ENCODE measurements at regions not wholly inside any gene's neighbourhood (a gene's known extent, or its start where the extent isn't known, plus 50 kb on each side); places are given as distances from the start of the nearest gene placed in this dataset.

GRCh38 chr13:90355162-90355751 lies 992.2 kb upstream of the MIR17HG start:
- ATAC-seq (no peak), DNase-seq (no peak)
- H3F3A ChIP-seq (ENCODE audit: low read length, unreplicated experiment) = no peaks in the 10 kb centered on the region
- H3K79me2 ChIP-seq (ENCODE audit: low read length) = no peaks in the 10 kb centered on the region
- TF ChIP-seq EZH2phosphoT487 (IDR thresholded peaks at IDR 0.05; ENCODE audit: borderline replicate concordance, low read length) (no peak), CTCF (conservative IDR thresholded peaks at IDR 0.05; ENCODE audit: low read depth, low read length) (no peak), EZH2 (IDR thresholded peaks at IDR 0.05; ENCODE audit: low read length, unreplicated experiment) (no peak)
- no peak overlapping the region for H2AFZ ChIP-seq (ENCODE audit: low read length)
- no peaks in the 10 kb centered on the region for H3K36me3 ChIP-seq (ENCODE audit: low read depth, low read length)
- intact Hi-C loops (cut with micrococcal nuclease) = no loop called here
- H3K27me3 ChIP-seq (ENCODE audit: low read length) = no peaks in the 10 kb centered on the region
- H3K9me2 ChIP-seq (replicated peaks; ENCODE audit: low read length) = no peaks in the 10 kb centered on the region
- no TSS peak for BruUV-seq (replicated peaks)
- no peaks in the 10 kb centered on the region for H3K9me3 ChIP-seq (ENCODE audit: low read length)
- ChIA-PET POLR2A (ENCODE audit: unreplicated experiment) (no interaction called here), CTCF (no interaction called here)
- H3K4me3 ChIP-seq (ENCODE audit: low read length) = no peak overlapping the region
- H4K20me1 ChIP-seq (ENCODE audit: low read length) = no peaks in the 10 kb centered on the region
- no peaks in the 10 kb centered on the region for H3K4me1 ChIP-seq (ENCODE audit: insufficient read depth, low read length)
- no peak overlapping the region for H3K27ac ChIP-seq (ENCODE audit: low read length)
- H3K9ac ChIP-seq (ENCODE audit: low read length) = no peak overlapping the region
- no peak overlapping the region for H3K4me2 ChIP-seq (ENCODE audit: low read length)

GRCh38 chr13:90360785-90361184 lies 986.7 kb upstream of the MIR17HG start:
- Histone ChIP-seq H3K9ac (ENCODE audit: low read length) (no peak overlapping the region), H3K79me2 (ENCODE audit: low read length) (no peaks in the 10 kb centered on the region), H3K36me3 (ENCODE audit: low read depth, low read length) (no peaks in the 10 kb centered on the region), H3K27ac (ENCODE audit: low read length) (no peak overlapping the region), H2AFZ (ENCODE audit: low read length) (no peak overlapping the region), H3F3A (ENCODE audit: low read length, unreplicated experiment) (no peaks in the 10 kb centered on the region), H3K4me2 (ENCODE audit: low read length) (no peak overlapping the region), H3K27me3 (ENCODE audit: low read length) (no peaks in the 10 kb centered on the region), H4K20me1 (ENCODE audit: low read length) (no peaks in the 10 kb centered on the region), H3K4me1 (ENCODE audit: insufficient read depth, low read length) (no peaks in the 10 kb centered on the region), H3K4me3 (ENCODE audit: low read length) (no peak overlapping the region), H3K9me2 (replicated peaks; ENCODE audit: low read length) (no peaks in the 10 kb centered on the region), H3K9me3 (ENCODE audit: low read length) (no peaks in the 10 kb centered on the region)
- TF ChIP-seq CTCF (conservative IDR thresholded peaks at IDR 0.05; ENCODE audit: low read depth, low read length) (no peak), EZH2phosphoT487 (IDR thresholded peaks at IDR 0.05; ENCODE audit: borderline replicate concordance, low read length) (no peak), EZH2 (IDR thresholded peaks at IDR 0.05; ENCODE audit: low read length, unreplicated experiment) (no peak)
- no peak for ATAC-seq
- CTCF ChIA-PET = no interaction called here
- no TSS peak for BruUV-seq (replicated peaks)
- POLR2A ChIA-PET (ENCODE audit: unreplicated experiment) = no interaction called here
- intact Hi-C loops (cut with micrococcal nuclease) = loop anchor here (10.0 kb wide), 2 partner anchors 406 to 504 kb away; no protein-coding TSS in a partner anchor
- no peak for DNase-seq

- TF ChIP-seq EZH2phosphoT487 (IDR thresholded peaks at IDR 0.05; ENCODE audit: borderline replicate concordance, low read length) (no peak), EZH2 (IDR thresholded peaks at IDR 0.05; ENCODE audit: low read length, unreplicated experiment) (no peak), CTCF (conservative IDR thresholded peaks at IDR 0.05; ENCODE audit: low read depth, low read length) (no peak)
- POLR2A ChIA-PET (ENCODE audit: unreplicated experiment) = no interaction called here
- H3K4me3 ChIP-seq (ENCODE audit: low read length) = no peak overlapping the region
- H3K4me2 ChIP-seq (ENCODE audit: low read length) = no peak overlapping the region
- no peaks in the 10 kb centered on the region for H3K79me2 ChIP-seq (ENCODE audit: low read length)
- no peaks in the 10 kb centered on the region for H3F3A ChIP-seq (ENCODE audit: low read length, unreplicated experiment)
- H3K27me3 ChIP-seq (ENCODE audit: low read length) = no peaks in the 10 kb centered on the region
- no peaks in the 10 kb centered on the region for H3K9me2 ChIP-seq (replicated peaks; ENCODE audit: low read length)
- no peak overlapping the region for H3K27ac ChIP-seq (ENCODE audit: low read length)
- CTCF ChIA-PET = no interaction called here
- H3K9ac ChIP-seq (ENCODE audit: low read length) = no peak overlapping the region
- BruUV-seq (replicated peaks) = no TSS peak
- no peaks in the 10 kb centered on the region for H4K20me1 ChIP-seq (ENCODE audit: low read length)
- DNase-seq = no peak
- ATAC-seq = no peak
- no peaks in the 10 kb centered on the region for H3K4me1 ChIP-seq (ENCODE audit: insufficient read depth, low read length)
- H3K9me3 ChIP-seq (ENCODE audit: low read length) = no peaks in the 10 kb centered on the region
- intact Hi-C loops (cut with micrococcal nuclease) = loop anchor here (1.0 to 10.0 kb wide), 3 partner anchors 281 to 502 kb away; no protein-coding TSS in a partner anchor
- H3K36me3 ChIP-seq (ENCODE audit: low read depth, low read length) = no peaks in the 10 kb centered on the region
- H2AFZ ChIP-seq (ENCODE audit: low read length) = no peak overlapping the region
These were observed 984.8 kb upstream of the MIR17HG start for GRCh38 chr13:90362707-90363106.
